NCI-H1436 (cell line): ENCODE measurements at regions not wholly inside any gene's neighbourhood (a gene's known extent, or its start where the extent isn't known, plus 50 kb on each side); places are given as distances from the start of the nearest gene placed in this dataset.
"Not testable (repeated sequence)": the region's sequence is repeated elsewhere in the genome, so short reads cannot be mapped to it uniquely, and the experiment has no call there.

Experiments used
- DNase-seq: peaks from one replicate; lab custom pipeline; 2025; lab: John Stamatoyannopoulos, UW

GRCh38 chr14:105636935-105637334, 110.6 kb downstream of the TMEM121 start:
- no peak for DNase-seq

- DNase-seq: not testable (repeated sequence)
Measured at GRCh38 chr14:105637345-105637744, 111.0 kb downstream of the TMEM121 start.

GRCh38 chr14:105639969-105640931, 113.9 kb downstream of the TMEM121 start:
- DNase-seq: not testable (repeated sequence)

GRCh38 chr14:105641075-105641937, 114.9 kb downstream of the TMEM121 start:
- no peak for DNase-seq

- not testable (repeated sequence) for DNase-seq
Measured at GRCh38 chr14:105641951-105642350, 115.6 kb downstream of the TMEM121 start.

GRCh38 chr14:105642486-105642885, 116.1 kb downstream of the TMEM121 start:
- DNase-seq: not testable (repeated sequence)

GRCh38 chr14:105643406-105644052, 117.1 kb downstream of the TMEM121 start:
- DNase-seq: not testable (repeated sequence)

GRCh38 chr14:105644053-105644435, 117.7 kb downstream of the TMEM121 start:
- not testable (repeated sequence) for DNase-seq

- not testable (repeated sequence) for DNase-seq
Measured at GRCh38 chr14:105644457-105644856, 118.1 kb downstream of the TMEM121 start.

GRCh38 chr14:105644891-105645290, 118.5 kb downstream of the TMEM121 start:
- DNase-seq: not testable (repeated sequence)

- not testable (repeated sequence) for DNase-seq
Measured at GRCh38 chr14:105645389-105645788, 119.0 kb downstream of the TMEM121 start.

GRCh38 chr14:105646175-105646574, 119.8 kb downstream of the TMEM121 start:
- DNase-seq: no peak

- DNase-seq: not testable (repeated sequence)
Measured at GRCh38 chr14:105646711-105647281, 120.4 kb downstream of the TMEM121 start.

- not testable (repeated sequence) for DNase-seq
Measured at GRCh38 chr14:105647426-105647783, 121.0 kb downstream of the TMEM121 start.

- DNase-seq: no peak
Measured at GRCh38 chr14:105647784-105648608, 121.6 kb downstream of the TMEM121 start.

- not testable (repeated sequence) for DNase-seq
Measured at GRCh38 chr14:105648609-105649535, 122.5 kb downstream of the TMEM121 start.

GRCh38 chr14:105652317-105652716, 125.9 kb downstream of the TMEM121 start:
- DNase-seq: not testable (repeated sequence)

- DNase-seq: not testable (repeated sequence)
Measured at GRCh38 chr14:105653921-105654320, 127.5 kb downstream of the TMEM121 start.

- DNase-seq: not testable (repeated sequence)
Measured at GRCh38 chr14:105659255-105659654, 132.9 kb downstream of the TMEM121 start.
